Ishikawa (cell line): ENCODE measurements at regions not wholly inside any gene's neighbourhood (a gene's known extent, or its start where the extent isn't known, plus 50 kb on each side); places are given as distances from the start of the nearest gene placed in this dataset.

Experiments
- REST ChIP-seq: IDR thresholded peaks from 2 replicates; pipeline ENCODE4 v1.6.1; 2012; ENCODE audit warnings: low read depth, mild to moderate bottlenecking
- YY1 ChIP-seq: IDR thresholded peaks from 2 replicates; pipeline ENCODE4 v1.6.1; 2012; ENCODE audit warnings: low read depth

DNA sequence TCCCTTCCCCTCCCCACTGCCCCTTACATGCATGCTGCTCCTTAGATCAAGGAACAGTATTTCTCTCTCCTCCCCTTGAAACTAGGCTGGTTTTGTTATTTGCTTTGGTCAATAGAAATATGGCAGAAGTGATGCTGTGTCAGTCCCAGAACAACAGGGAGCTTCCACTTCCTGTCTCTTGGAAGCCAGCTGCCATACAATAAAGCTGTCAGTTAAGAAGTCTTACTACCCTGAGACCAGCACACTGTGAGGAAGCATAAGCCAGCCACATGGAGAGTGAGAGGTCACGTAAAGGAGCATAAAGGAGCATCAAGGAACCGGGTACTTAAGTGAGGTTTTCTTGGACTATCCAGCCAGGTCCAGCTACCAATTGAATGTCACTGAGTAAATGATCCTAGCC is 126.6 kb downstream of the NOL4 start:
- TF ChIP-seq YY1 (no peak), REST (no peak)
